ENCODE measurements at regions not wholly inside any gene's neighbourhood (a gene's known extent, or its start where the extent isn't known, plus 50 kb on each side); places are given as distances from the start of the nearest gene placed in this dataset.

DNA sequence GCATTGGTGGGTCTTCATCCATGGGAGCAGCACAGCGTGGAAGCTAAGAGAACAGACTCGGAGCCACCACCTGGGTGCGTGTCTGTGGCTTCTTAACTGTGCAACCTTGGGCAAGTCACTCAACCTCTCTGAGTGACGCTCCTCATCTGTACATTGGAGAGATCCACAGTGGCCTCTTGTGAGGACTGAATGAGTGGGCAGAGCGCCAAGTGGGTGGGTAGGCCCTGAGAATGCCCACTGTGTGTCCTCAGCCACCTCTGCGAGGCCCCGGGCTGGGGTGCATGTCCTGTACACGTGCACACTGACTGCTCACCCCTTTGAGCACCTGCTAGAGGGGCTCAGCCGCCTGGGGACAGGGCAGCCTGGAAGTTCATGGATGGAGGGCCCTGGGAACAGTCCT lies 99.6 kb upstream of the PRR23E start:
- TF ChIP-seq GATA3 (IDR thresholded peaks at IDR 0.05; ENCODE audit: low read depth, low read length) (no peak), GATA2 (IDR thresholded peaks at IDR 0.05; ENCODE audit: low read depth, low read length) (no peak)
